HEK293 (cell line): ENCODE measurements at regions not wholly inside any gene's neighbourhood (a gene's known extent, or its start where the extent isn't known, plus 50 kb on each side); places are given as distances from the start of the nearest gene placed in this dataset.

Experiments used
- CTCF ChIA-PET: fragments of 350-600 bp; formaldehyde crosslinking; extraction: SDS; loops from one replicate; lab custom pipeline; 2021; ENCODE audit warnings: antibody characterized with exemption; lab: Yijun Ruan, JAX
- POLR2A ChIA-PET: fragments of 300-600 bp; formaldehyde crosslinking; extraction: SDS; loops from one replicate; lab custom pipeline; 2020; ENCODE audit warnings: antibody characterized with exemption, inconsistent platforms; lab: Yijun Ruan, JAX
- H3K27ac ChIP-seq: fragments of 200-500 bp; sonication (Bioruptor generic); 2 replicates; pipeline ENCODE4 v1.5.1; 2014; ENCODE audit warnings: low read depth, low read length, control low read depth, inconsistent platforms; ENCODE audit errors: extremely low read depth
- H3K36me3 ChIP-seq, 2 experiments: fragments of 200-500 bp in 1 of 2; sonication (Bioruptor generic) in 1 of 2; 1 replicate in 1 of 2; 2 replicates in 1 of 2; pipeline ENCODE4 v1.5.1; 2014 to 2017; ENCODE audit warnings: inconsistent platforms in 2 of 2, low read length in 2 of 2; ENCODE audit not compliant: control insufficient read depth in 2 of 2, insufficient read depth in 1 of 2
- H3K4me1 ChIP-seq: fragments of 200-500 bp; sonication (Bioruptor generic); 2 replicates; pipeline ENCODE4 v1.5.1; 2014; ENCODE audit warnings: mild to moderate bottlenecking, low read length, inconsistent platforms; ENCODE audit not compliant: control insufficient read depth, insufficient read depth
- H3K4me3 ChIP-seq: 2 replicates; pipeline ENCODE4 v1.5.1; 2011; ENCODE audit warnings: low read depth, mild to moderate bottlenecking, control low read depth, low read length, moderate library complexity
- H3K9me3 ChIP-seq: fragments of 200-500 bp; sonication (Bioruptor generic); 2 replicates; pipeline ENCODE4 v1.5.1; 2014; ENCODE audit warnings: low read depth, low read length, inconsistent platforms; ENCODE audit not compliant: control insufficient read depth, insufficient read depth
- BCL11A ChIP-seq: fragments of 450-650 bp; formaldehyde crosslinking; IDR thresholded peaks from 2 replicates; pipeline ENCODE4 v1.5.1; 2016; ENCODE audit warnings: low read depth, missing biosample characterization, missing genetic modification characterization
- BCL6B ChIP-seq: fragments of 450-650 bp; formaldehyde crosslinking; IDR thresholded peaks from 2 replicates; pipeline ENCODE4 v1.5.1; 2017; ENCODE audit warnings: missing biosample characterization, missing genetic modification characterization
- HOXA7 ChIP-seq: sonication (generic); formaldehyde crosslinking; IDR thresholded peaks from 2 replicates; pipeline ENCODE4 v1.8.1; 2022; ENCODE audit warnings: missing genetic modification reagents, borderline replicate concordance
- IKZF3 ChIP-seq: fragments of 450-650 bp; IDR thresholded peaks from 2 replicates; pipeline ENCODE4 v1.5.0; 2018; ENCODE audit warnings: missing biosample characterization, mild to moderate bottlenecking, missing genetic modification characterization, moderate library complexity
- MZF1 ChIP-seq: fragments of 450-650 bp; formaldehyde crosslinking; IDR thresholded peaks from 2 replicates; pipeline ENCODE4 v1.5.1; 2017; ENCODE audit warnings: missing biosample characterization, missing genetic modification characterization, borderline replicate concordance
- SCRT2 ChIP-seq: fragments of 450-650 bp; formaldehyde crosslinking; IDR thresholded peaks from 2 replicates; pipeline ENCODE4 v1.5.1; 2016; ENCODE audit warnings: missing biosample characterization, missing genetic modification characterization
- SETDB1 ChIP-seq: IDR thresholded peaks from one replicate; pipeline ENCODE4 v1.6.1; 2017; ENCODE audit warnings: mild to moderate bottlenecking, low read length, moderate library complexity, mixed read lengths; ENCODE audit not compliant: insufficient read length
- SP2 ChIP-seq: fragments of 450-650 bp; formaldehyde crosslinking; IDR thresholded peaks from 2 replicates; pipeline ENCODE4 v1.5.1; 2016; ENCODE audit warnings: missing biosample characterization, missing genetic modification characterization
- TRIM28 ChIP-seq: IDR thresholded peaks from 2 replicates; pipeline ENCODE4 v1.6.1; 2011; ENCODE audit warnings: low read length, control low read depth, borderline replicate concordance
- ZBTB7A ChIP-seq: fragments of 450-650 bp; formaldehyde crosslinking; IDR thresholded peaks from 2 replicates; pipeline ENCODE4 v1.5.1; 2016; ENCODE audit warnings: low read depth, missing biosample characterization, missing genetic modification characterization
- ZBTB8A ChIP-seq: fragments of 450-650 bp; formaldehyde crosslinking; IDR thresholded peaks from 2 replicates; pipeline ENCODE4 v1.5.1; 2016; ENCODE audit warnings: missing biosample characterization, missing genetic modification characterization
- ZNF10 ChIP-seq: fragments of 450-650 bp; formaldehyde crosslinking; IDR thresholded peaks from 2 replicates; pipeline ENCODE4 v1.5.1; 2017; ENCODE audit warnings: missing biosample characterization, missing genetic modification characterization
- ZNF37A ChIP-seq: fragments of 450-650 bp; IDR thresholded peaks from 2 replicates; pipeline ENCODE4 v1.5.1; 2018; ENCODE audit warnings: missing biosample characterization, missing genetic modification characterization
- ZNF394 ChIP-seq: fragments of 450-650 bp; formaldehyde crosslinking; IDR thresholded peaks from 2 replicates; pipeline ENCODE4 v1.5.1; 2016; ENCODE audit warnings: missing biosample characterization, missing genetic modification characterization, mild to moderate bottlenecking, moderate library complexity, borderline replicate concordance
- ZNF513 ChIP-seq: fragments of 450-650 bp; IDR thresholded peaks from 2 replicates; pipeline ENCODE4 v1.5.1; 2018; ENCODE audit warnings: missing biosample characterization, missing genetic modification characterization
- ZNF585B ChIP-seq: fragments of 450-650 bp; formaldehyde crosslinking; IDR thresholded peaks from 2 replicates; pipeline ENCODE4 v1.5.1; 2016; ENCODE audit warnings: missing biosample characterization, missing genetic modification characterization
- ZNF596 ChIP-seq: fragments of 450-650 bp; IDR thresholded peaks from 2 replicates; pipeline ENCODE4 v1.5.0; 2018; ENCODE audit warnings: missing biosample characterization, mild to moderate bottlenecking, missing genetic modification characterization, moderate library complexity
- ZNF623 ChIP-seq: fragments of 450-650 bp; formaldehyde crosslinking; IDR thresholded peaks from 2 replicates; pipeline ENCODE4 v1.5.1; 2016; ENCODE audit warnings: missing biosample characterization, missing genetic modification characterization
- ZNF654 ChIP-seq: fragments of 450-650 bp; formaldehyde crosslinking; IDR thresholded peaks from 2 replicates; pipeline ENCODE4 v1.5.1; 2016; ENCODE audit warnings: low read depth, missing biosample characterization, missing genetic modification characterization
- ZNF660 ChIP-seq: fragments of 450-650 bp; IDR thresholded peaks from 2 replicates; pipeline ENCODE4 v1.5.1; 2018; ENCODE audit warnings: missing biosample characterization, mild to moderate bottlenecking, missing genetic modification characterization
- ZNF664 ChIP-seq: fragments of 450-650 bp; formaldehyde crosslinking; IDR thresholded peaks from 2 replicates; pipeline ENCODE4 v1.5.1; 2016; ENCODE audit warnings: missing biosample characterization, missing genetic modification characterization
- ZNF670 ChIP-seq: fragments of 450-650 bp; formaldehyde crosslinking; IDR thresholded peaks from 2 replicates; pipeline ENCODE4 v1.5.1; 2016; ENCODE audit warnings: missing biosample characterization, missing genetic modification characterization, low read depth
- ZNF677 ChIP-seq: fragments of 450-650 bp; IDR thresholded peaks from 2 replicates; pipeline ENCODE4 v1.5.0; 2018; ENCODE audit warnings: missing biosample characterization, mild to moderate bottlenecking, missing genetic modification characterization, moderate library complexity
- ZNF792 ChIP-seq: fragments of 450-650 bp; formaldehyde crosslinking; IDR thresholded peaks from 2 replicates; pipeline ENCODE4 v1.5.1; 2016; ENCODE audit warnings: missing biosample characterization, missing genetic modification characterization
- ZNF830 ChIP-seq: fragments of 450-650 bp; IDR thresholded peaks from 2 replicates; pipeline ENCODE4 v1.5.0; 2018; ENCODE audit warnings: missing biosample characterization, missing genetic modification characterization, low read depth, mild to moderate bottlenecking, moderate library complexity
- ZSCAN23 ChIP-seq: fragments of 450-650 bp; formaldehyde crosslinking; IDR thresholded peaks from 2 replicates; pipeline ENCODE4 v1.5.1; 2016; ENCODE audit warnings: missing biosample characterization, missing genetic modification characterization

DNA sequence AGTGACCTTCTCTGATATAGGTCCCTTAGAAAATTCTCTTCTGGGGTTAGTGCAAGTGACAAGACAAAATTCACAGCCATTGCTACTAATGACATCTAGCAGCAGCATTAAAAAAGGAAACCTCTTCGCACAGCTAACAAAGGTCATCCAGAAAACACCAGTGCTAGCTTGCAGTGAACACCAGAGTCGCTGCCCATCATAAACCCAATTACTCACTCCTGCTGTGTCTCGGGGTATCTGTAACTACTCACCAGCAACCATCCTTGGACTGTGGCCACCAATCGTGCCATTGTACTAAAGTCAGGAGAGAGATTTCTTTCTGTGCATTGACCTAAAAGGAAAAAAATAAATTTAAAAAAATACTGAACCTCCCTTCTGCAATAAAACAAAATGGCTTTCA, 1494.7 kb upstream of the CDH8 start:
- CTCF ChIA-PET = no interaction called here

DNA sequence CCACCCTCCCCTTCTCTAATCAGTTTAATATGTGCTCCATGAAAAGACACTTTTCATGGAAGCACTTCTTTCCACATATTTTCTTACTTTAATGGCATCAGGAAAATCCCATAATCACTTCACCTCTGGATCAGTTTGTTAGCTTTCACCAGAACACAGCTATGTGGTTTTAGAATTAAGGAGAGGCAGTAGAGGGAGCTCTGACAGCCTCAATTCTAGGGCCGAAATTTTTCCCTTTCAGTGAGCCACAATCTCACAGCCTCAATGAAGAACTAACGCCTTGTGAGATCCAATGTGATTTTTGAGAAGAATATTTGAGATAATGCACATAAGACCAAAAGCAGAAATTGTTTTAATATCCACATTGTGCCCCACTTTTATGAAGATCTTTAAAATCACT, 1494.0 kb upstream of the CDH8 start:
- no peaks in the 10 kb centered on the region for H3K36me3 ChIP-seq
- no peaks in the 10 kb centered on the region for H3K9me3 ChIP-seq
- CTCF ChIA-PET = no interaction called here
- no peak overlapping the region for H3K27ac ChIP-seq
- H3K4me3 ChIP-seq = no peak overlapping the region
- TF ChIP-seq ZNF670 (tag by site-specific recombination) = no peak
- TF ChIP-seq ZNF654 (tag by site-specific recombination) = no peak
- no peak for TF ChIP-seq SETDB1
- TF ChIP-seq ZNF660 (tag by site-specific recombination) = no peak
- TF ChIP-seq BCL6B (tag by site-specific recombination) = no peak
- TF ChIP-seq ZSCAN23 (tag by site-specific recombination) = no peak
- no peak for TF ChIP-seq ZNF792 (tag by site-specific recombination)
- no peak for TF ChIP-seq IKZF3 (tag by site-specific recombination)
- TF ChIP-seq, all 188 proteins: peak for 0
- POLR2A ChIA-PET = no interaction called here
- no peaks in the 10 kb centered on the region for H3K4me1 ChIP-seq

More for the DNA sequence above, 1494.7 kb upstream of the CDH8 start:
- TF ChIP-seq BCL11A (no peak), ZBTB7A (no peak), HOXA7 (no peak), ZNF623 (tag by site-specific recombination) (no peak), ZNF677 (tag by site-specific recombination) (no peak), ZNF37A (tag by site-specific recombination) (no peak), SCRT2 (no peak), TRIM28 (no peak), ZNF513 (tag by site-specific recombination) (no peak), ZNF596 (tag by site-specific recombination) (no peak), ZBTB8A (tag by site-specific recombination) (no peak), MZF1 (tag by site-specific recombination) (no peak), ZNF664 (tag by site-specific recombination) (no peak)
- no peaks in the 10 kb centered on the region for H3K4me1 ChIP-seq
- no peak overlapping the region for H3K27ac ChIP-seq
- POLR2A ChIA-PET = no interaction called here
- no peak overlapping the region for H3K4me3 ChIP-seq
- no peaks in the 10 kb centered on the region for H3K9me3 ChIP-seq
- H3K36me3 ChIP-seq = no peaks in the 10 kb centered on the region

GRCh38 chr16:63527404-63527803, 1491.2 kb upstream of the CDH8 start:
- H3K4me3 ChIP-seq = no peak overlapping the region
- H3K4me1 ChIP-seq = no peaks in the 10 kb centered on the region
- CTCF ChIA-PET = no interaction called here
- no peak overlapping the region for H3K27ac ChIP-seq
- no peaks in the 10 kb centered on the region for H3K9me3 ChIP-seq
- TF ChIP-seq BCL11A (no peak), ZNF394 (tag by site-specific recombination) (no peak), SP2 (no peak), SETDB1 (no peak), ZNF830 (tag by site-specific recombination) (no peak), ZNF10 (no peak), ZNF585B (tag by site-specific recombination) (no peak)
- TF ChIP-seq, all 188 proteins: peak for 0
- H3K36me3 ChIP-seq = no peaks in the 10 kb centered on the region
- POLR2A ChIA-PET = no interaction called here
